HepG2 (cell line): ENCODE measurements at regions not wholly inside any gene's neighbourhood (a gene's known extent, or its start where the extent isn't known, plus 50 kb on each side); places are given as distances from the start of the nearest gene placed in this dataset.

Source experiments
- ATAC-seq: fragments of 200-7000 bp; cut with Tn5 transposase; 3 replicates; pipeline ENCODE4 v1.9.1; 2020; ENCODE audit warnings: mild to moderate bottlenecking, moderate library complexity
- BruUV-seq: library from RNA; stranded (reverse); fragments of 400-500 nt; replicated peaks from 2 replicates; lab custom pipeline; 2021; lab: Mats Ljungman, UMichigan
- CTCF ChIA-PET: fragments of 300-600 bp; formaldehyde crosslinking; extraction: SDS; loops from one replicate; lab custom pipeline; 2021; ENCODE audit warnings: low total read pairs, inconsistent platforms, low intra/inter-chr PET ratio; lab: Yijun Ruan, JAX
- POLR2A ChIA-PET: fragments of 350-600 bp; sonication (Branson Sonifier 250); formaldehyde crosslinking; loops from one replicate; lab custom pipeline; 2020; ENCODE audit warnings: antibody characterized with exemption, inconsistent platforms; lab: Yijun Ruan, JAX
- DNase-seq: peaks from one replicate; pipeline ENCODE4 v3.0.0-alpha.2; 2015; ENCODE audit warnings: low spot score
- FAIRE-seq: peaks from 3 replicates; lab custom pipeline; 2011; peaks lifted over from hg19 to GRCh38; lab: Jason Lieb, UNC
- H2AFZ ChIP-seq: one replicate; pipeline ENCODE4 v1.6.1; 2011; ENCODE audit warnings: low read length, inconsistent platforms
- H3K27ac ChIP-seq: fragments of 300-600 bp; 3 replicates; pipeline ENCODE4 v1.8.0; 2011; ENCODE audit warnings: mixed run types, mild to moderate bottlenecking, mixed read lengths, low read length, inconsistent platforms; ENCODE audit not compliant: insufficient read depth; ENCODE audit errors: extremely low read length
- H3K27me3 ChIP-seq, 2 experiments: fragments of 200-600 bp in 1 of 2; 2 replicates in 1 of 2; 3 replicates in 1 of 2; pipeline versions ENCODE4 v1.6.0 to v1.8.0; 2011; ENCODE audit warnings: low read length in 2 of 2, mild to moderate bottlenecking in 2 of 2, moderate library complexity in 2 of 2, inconsistent platforms in 1 of 2; ENCODE audit not compliant: insufficient read depth in 2 of 2, control insufficient read depth in 1 of 2
- H3K36me3 ChIP-seq, 2 experiments: fragments of 200-600 bp in 1 of 2; replicated peaks in 1 of 2; 2 replicates in 1 of 2; 3 replicates in 1 of 2; pipeline versions ENCODE4 v1.5.1 to v1.8.0; 2011; ENCODE audit warnings: low read length in 2 of 2, inconsistent platforms in 1 of 2; ENCODE audit not compliant: insufficient read depth in 2 of 2, control insufficient read depth in 1 of 2
- H3K4me1 ChIP-seq: 2 replicates; pipeline ENCODE4 v1.5.1; 2012; ENCODE audit warnings: low read length, inconsistent platforms; ENCODE audit not compliant: insufficient read depth
- H3K4me2 ChIP-seq: 2 replicates; pipeline ENCODE4 v1.6.0; 2011; ENCODE audit warnings: low read depth, low read length, inconsistent platforms
- H3K4me3 ChIP-seq, 3 experiments: fragments of 200-600 bp in 1 of 3; sonication (generic), shearing (Covaris generic) in 1 of 3; replicated peaks in 1 of 3; 2 replicates each; pipeline ENCODE4 v1.5.1; 2011 to 2016; ENCODE audit warnings: low read length in 3 of 3, inconsistent platforms in 2 of 3, low read depth in 2 of 3, mild to moderate bottlenecking in 2 of 3, control low read depth in 1 of 3, mixed read lengths in 1 of 3; ENCODE audit not compliant: insufficient read depth in 1 of 3
- H3K79me2 ChIP-seq: one replicate; pipeline ENCODE4 v1.6.1; 2011; ENCODE audit warnings: low read length, inconsistent platforms; ENCODE audit not compliant: insufficient read depth
- H3K9ac ChIP-seq: 2 replicates; pipeline ENCODE4 v1.6.0; 2011; ENCODE audit warnings: mild to moderate bottlenecking, low read depth, low read length, inconsistent platforms; ENCODE audit not compliant: insufficient read depth
- H3K9me3 ChIP-seq: 2 replicates; pipeline ENCODE4 v1.5.1; 2012; ENCODE audit warnings: mild to moderate bottlenecking, low read length
- H4K20me1 ChIP-seq: 2 replicates; pipeline ENCODE4 v1.6.0; 2011; ENCODE audit warnings: inconsistent platforms, mild to moderate bottlenecking, low read length, moderate library complexity; ENCODE audit not compliant: insufficient read depth
- BCL6 ChIP-seq: IDR thresholded peaks from 2 replicates; pipeline ENCODE4 v1.6.1; 2016; ENCODE audit warnings: missing genetic modification reagents, missing compliant biosample characterization
- ELF3 ChIP-seq: IDR thresholded peaks from 2 replicates; pipeline ENCODE4 v1.6.1; 2016; ENCODE audit warnings: missing genetic modification reagents, missing compliant biosample characterization
- ETS1 ChIP-seq: sonication (generic); formaldehyde crosslinking; IDR thresholded peaks from 2 replicates; pipeline ENCODE4 v1.4.0; 2020; ENCODE audit warnings: missing genetic modification reagents
- HNF1A ChIP-seq, 2 experiments: sonication (generic) in 1 of 2; formaldehyde crosslinking in 1 of 2; IDR thresholded peaks; 2 replicates each; pipeline versions ENCODE4 v1.4.0 to v1.6.1; 2016 to 2020; ENCODE audit warnings: borderline replicate concordance in 1 of 2, low read depth in 1 of 2, mild to moderate bottlenecking in 1 of 2, missing genetic modification reagents in 1 of 2
- NONO ChIP-seq, 2 experiments: fragments of 450-650 bp in 1 of 2; sonication (generic) in 1 of 2; formaldehyde crosslinking in 1 of 2; IDR thresholded peaks in 1 of 2; conservative IDR thresholded peaks in 1 of 2; 2 replicates each; pipeline versions ENCODE4 v1.6.1 to v1.8.0; 2017 to 2022; ENCODE audit warnings: mild to moderate bottlenecking in 1 of 2, missing genetic modification reagents in 1 of 2, moderate library complexity in 1 of 2
- PCBP2 ChIP-seq: fragments of 200-400 bp; formaldehyde crosslinking; optimal IDR thresholded peaks from 2 replicates; pipeline ENCODE3; 2018; ENCODE audit warnings: low read length, low read depth; ENCODE audit not compliant: poor library complexity, severe bottlenecking
- SIN3A ChIP-seq: IDR thresholded peaks from 2 replicates; pipeline ENCODE4 v1.6.1; 2011; ENCODE audit warnings: low read depth, mild to moderate bottlenecking, control low read depth, low read length, borderline replicate concordance
- SNAI1 ChIP-seq: sonication (generic); formaldehyde crosslinking; IDR thresholded peaks from 2 replicates; pipeline ENCODE4 v1.5.0; 2020; ENCODE audit warnings: mild to moderate bottlenecking, missing genetic modification reagents, borderline replicate concordance
- YEATS4 ChIP-seq: sonication (generic); formaldehyde crosslinking; IDR thresholded peaks from 2 replicates; pipeline ENCODE4 v1.4.0; 2020; ENCODE audit warnings: missing genetic modification reagents, borderline replicate concordance
- ZFYVE20 ChIP-seq: sonication (generic); formaldehyde crosslinking; IDR thresholded peaks from 2 replicates; pipeline ENCODE4 v1.8.0; 2023; ENCODE audit warnings: low read depth, mild to moderate bottlenecking, moderate library complexity, missing genetic modification reagents, borderline replicate concordance
- ZNF83 ChIP-seq: sonication (generic); formaldehyde crosslinking; IDR thresholded peaks from 2 replicates; pipeline ENCODE4 v1.4.0; 2020; ENCODE audit warnings: missing genetic modification reagents, mild to moderate bottlenecking, borderline replicate concordance
- ZNF879 ChIP-seq: sonication (generic); formaldehyde crosslinking; IDR thresholded peaks from 2 replicates; pipeline ENCODE4 v1.8.1; 2023; ENCODE audit warnings: missing genetic modification reagents
- WGBS: methylation state at CpG from one replicate; pipeline ENCODE4 v1.1.6; 2017; ENCODE audit warnings: low lambda C conversion rate; 5-methylcytosine and 5-hydroxymethylcytosine counted together
- in situ Hi-C: cut with HindIII; loops from 2 replicates; pipeline ENCODE4 v1.10.0; 2017; ENCODE audit warnings: low pct_unique_long_range_greater_than_20kb; ENCODE audit not compliant: extremely low pct_ligation_motif_present
- intact Hi-C: fragments of 100-400 bp; cut with micrococcal nuclease; formaldehyde crosslinking; loops from one replicate; pipeline ENCODE4 v1.10.0; 2022; ENCODE audit not compliant: unreplicated experiment

GRCh38 chr2:160720098-160720497 lies 226.5 kb upstream of the RBMS1 start:
- H3K4me2 ChIP-seq = no peak overlapping the region
- no peaks in the 10 kb centered on the region for H3K4me1 ChIP-seq
- in situ Hi-C loops (no loop called here), intact Hi-C loops (no loop called here)
- no peaks in the 10 kb centered on the region for H3K36me3 ChIP-seq
- FAIRE-seq (no peak), DNase-seq (no peak), ATAC-seq (no peak)
- CTCF ChIA-PET = no interaction called here
- no peaks in the 10 kb centered on the region for H4K20me1 ChIP-seq
- POLR2A ChIA-PET = no interaction called here
- H3K9ac ChIP-seq = no peak overlapping the region
- H3K79me2 ChIP-seq = no peaks in the 10 kb centered on the region
- no peak overlapping the region for H3K4me3 ChIP-seq
- 5% methylated on average over 1 of the region's 1 CpG for WGBS
- H3K27ac ChIP-seq = no peak overlapping the region
- no peaks in the 10 kb centered on the region for H3K9me3 ChIP-seq
- TF ChIP-seq NONO (IDR thresholded peaks at IDR 0.05) (no peak), NONO (CRISPR knock-in tag; conservative IDR thresholded peaks at IDR 0.05) (no peak), ETS1 (no peak), HNF1A (IDR thresholded peaks at IDR 0.05; ENCODE audit: low read depth) (no peak), HNF1A (CRISPR knock-in tag; IDR thresholded peaks at IDR 0.05; ENCODE audit: borderline replicate concordance) (no peak), BCL6 (no peak), ZNF879 (CRISPR knock-in tag) (no peak), YEATS4 (CRISPR knock-in tag) (no peak), ELF3 (CRISPR knock-in tag) (no peak), ZNF83 (CRISPR knock-in tag) (no peak), ZFYVE20 (CRISPR knock-in tag) (no peak), PCBP2 (no peak), SNAI1 (CRISPR knock-in tag) (no peak), SIN3A (no peak)
- BruUV-seq = no TSS peak
- H2AFZ ChIP-seq = no peak overlapping the region
- no peaks in the 10 kb centered on the region for H3K27me3 ChIP-seq
